ENCODE measurements at regions not wholly inside any gene's neighbourhood (a gene's known extent, or its start where the extent isn't known, plus 50 kb on each side); places are given as distances from the start of the nearest gene placed in this dataset.

GRCh38 chr4:89665662-89666061 lies 171.3 kb downstream of the SNCA start:
- TF ChIP-seq GATA1 (IDR thresholded peaks at IDR 0.05; ENCODE audit: low read depth, low read length) (no peak), POLR2A (IDR thresholded peaks at IDR 0.05; ENCODE audit: low read length) (no peak)
- DNase-seq, result no peak

DNA sequence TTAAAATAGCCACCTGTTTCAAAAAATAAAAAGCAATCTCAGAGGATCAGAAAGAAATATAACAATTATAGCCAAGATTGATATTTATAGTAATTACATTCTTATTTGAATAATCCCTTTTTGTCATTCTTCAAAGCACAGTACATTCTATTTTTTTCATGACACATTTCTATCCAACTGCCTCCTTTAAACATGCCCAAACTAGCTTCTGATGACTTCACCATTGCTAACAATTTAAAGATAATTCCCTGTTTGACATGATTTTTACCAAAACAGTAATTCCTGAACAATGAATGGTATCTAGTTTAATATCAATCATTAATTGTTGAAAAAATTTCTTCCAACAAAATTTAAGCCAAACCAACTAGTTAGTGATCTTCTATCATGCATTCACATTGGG lies 172.4 kb downstream of the SNCA start:
- no peak for DNase-seq

GRCh38 chr4:89661173-89661899 lies 175.6 kb downstream of the SNCA start:
- TF ChIP-seq POLR2A (IDR thresholded peaks at IDR 0.05; ENCODE audit: low read length) (no peak), GATA1 (IDR thresholded peaks at IDR 0.05; ENCODE audit: low read depth, low read length) (no peak)
- no peak for DNase-seq

More for the DNA sequence above, 172.4 kb downstream of the SNCA start:
- TF ChIP-seq POLR2A (IDR thresholded peaks at IDR 0.05; ENCODE audit: low read length), result no peak
- TF ChIP-seq GATA1 (IDR thresholded peaks at IDR 0.05; ENCODE audit: low read depth, low read length), result no peak

DNA sequence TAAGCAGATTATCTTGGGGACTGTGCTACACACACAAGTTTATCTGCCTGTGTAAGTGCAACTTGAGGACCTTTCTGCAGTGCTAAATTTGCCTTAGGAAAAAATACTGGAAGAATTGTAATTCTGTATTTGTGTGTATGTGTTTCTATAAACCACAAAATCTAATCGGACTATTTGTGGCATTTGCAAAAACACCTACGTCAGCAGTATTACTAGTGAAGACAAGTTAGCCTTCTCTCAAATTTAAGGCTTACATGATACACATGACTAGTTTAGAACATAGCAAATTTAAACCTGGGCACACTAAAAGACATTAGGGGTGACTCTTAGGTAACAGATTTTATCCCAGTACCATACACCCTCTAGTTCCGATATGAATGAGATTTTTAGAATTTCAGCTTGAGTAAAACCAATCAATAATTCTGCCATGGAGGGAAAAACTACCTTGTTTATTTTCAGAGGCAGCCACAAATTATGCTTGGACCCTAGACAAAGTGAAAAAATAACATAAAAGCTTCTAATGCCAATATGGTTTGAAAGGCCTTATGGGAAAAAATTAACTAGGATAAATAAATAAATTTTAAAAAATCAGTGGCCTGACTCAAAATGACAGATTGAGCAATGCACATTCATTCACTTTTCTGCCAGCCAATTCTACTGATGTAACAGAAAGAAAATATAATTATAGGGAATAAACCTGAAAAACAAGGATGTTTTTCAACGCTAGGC lies 176.4 kb downstream of the SNCA start:
- DNase-seq, result no peak
- TF ChIP-seq GATA1 (IDR thresholded peaks at IDR 0.05; ENCODE audit: low read depth, low read length) (no peak), POLR2A (IDR thresholded peaks at IDR 0.05; ENCODE audit: low read length) (no peak)

DNA sequence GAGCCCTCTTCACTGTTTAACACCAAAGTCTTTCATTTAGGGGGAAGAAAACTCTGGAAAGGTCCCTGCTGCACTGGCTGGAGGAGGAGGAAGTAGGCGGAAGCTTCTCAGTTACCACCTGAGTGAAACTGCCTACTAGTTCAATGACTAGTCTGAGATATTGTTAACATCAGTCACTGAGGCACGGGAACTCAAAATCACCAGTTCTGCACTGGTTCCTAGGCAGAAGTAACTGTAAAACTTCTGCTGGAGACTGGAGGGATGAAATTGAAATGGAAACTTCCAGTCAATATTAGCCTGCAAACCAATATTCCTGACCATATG lies 178.3 kb downstream of the SNCA start:
- TF ChIP-seq POLR2A (IDR thresholded peaks at IDR 0.05; ENCODE audit: low read length) (no peak), GATA1 (IDR thresholded peaks at IDR 0.05; ENCODE audit: low read depth, low read length) (no peak)
- no peak for DNase-seq

- TF ChIP-seq GATA1 (IDR thresholded peaks at IDR 0.05; ENCODE audit: low read depth, low read length), result no peak
- TF ChIP-seq POLR2A (IDR thresholded peaks at IDR 0.05; ENCODE audit: low read length), result no peak
- peak; percentile 16 to 38 for DNase-seq
Measured at GRCh38 chr4:89657931-89658700, 178.8 kb downstream of the SNCA start.

DNA sequence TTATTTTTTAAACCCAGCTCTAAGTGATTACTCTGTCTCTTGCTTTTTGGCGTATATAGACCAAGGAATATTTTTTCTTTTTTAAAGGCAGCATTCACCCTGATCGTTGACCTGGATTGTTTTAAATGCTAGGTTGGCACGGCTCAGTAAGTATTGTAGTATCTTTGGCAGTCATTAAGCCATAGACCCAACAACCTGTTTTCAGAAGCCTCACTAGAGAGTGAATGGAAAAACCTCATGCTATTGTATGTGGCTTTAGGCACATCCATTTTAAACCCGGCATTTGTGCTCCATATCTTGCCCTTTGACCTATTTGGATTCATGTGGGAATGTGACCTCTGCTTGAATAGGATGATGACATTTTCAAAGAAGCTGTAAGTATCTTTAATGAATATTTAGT lies 183.9 kb downstream of the SNCA start:
- DNase-seq, result no peak
- no peak for TF ChIP-seq GATA1 (IDR thresholded peaks at IDR 0.05; ENCODE audit: low read depth, low read length)

- TF ChIP-seq GATA1 (IDR thresholded peaks at IDR 0.05; ENCODE audit: low read depth, low read length) (no peak), POLR2A (IDR thresholded peaks at IDR 0.05; ENCODE audit: low read length) (no peak)
- no peak for DNase-seq
Measured at GRCh38 chr4:89645482-89645881, 191.5 kb downstream of the SNCA start.

- no peak for DNase-seq
- no peak for TF ChIP-seq POLR2A (IDR thresholded peaks at IDR 0.05; ENCODE audit: low read length)
- no peak for TF ChIP-seq GATA1 (IDR thresholded peaks at IDR 0.05; ENCODE audit: low read depth, low read length)
Measured at GRCh38 chr4:89641367-89641687, 195.6 kb downstream of the SNCA start.

DNA sequence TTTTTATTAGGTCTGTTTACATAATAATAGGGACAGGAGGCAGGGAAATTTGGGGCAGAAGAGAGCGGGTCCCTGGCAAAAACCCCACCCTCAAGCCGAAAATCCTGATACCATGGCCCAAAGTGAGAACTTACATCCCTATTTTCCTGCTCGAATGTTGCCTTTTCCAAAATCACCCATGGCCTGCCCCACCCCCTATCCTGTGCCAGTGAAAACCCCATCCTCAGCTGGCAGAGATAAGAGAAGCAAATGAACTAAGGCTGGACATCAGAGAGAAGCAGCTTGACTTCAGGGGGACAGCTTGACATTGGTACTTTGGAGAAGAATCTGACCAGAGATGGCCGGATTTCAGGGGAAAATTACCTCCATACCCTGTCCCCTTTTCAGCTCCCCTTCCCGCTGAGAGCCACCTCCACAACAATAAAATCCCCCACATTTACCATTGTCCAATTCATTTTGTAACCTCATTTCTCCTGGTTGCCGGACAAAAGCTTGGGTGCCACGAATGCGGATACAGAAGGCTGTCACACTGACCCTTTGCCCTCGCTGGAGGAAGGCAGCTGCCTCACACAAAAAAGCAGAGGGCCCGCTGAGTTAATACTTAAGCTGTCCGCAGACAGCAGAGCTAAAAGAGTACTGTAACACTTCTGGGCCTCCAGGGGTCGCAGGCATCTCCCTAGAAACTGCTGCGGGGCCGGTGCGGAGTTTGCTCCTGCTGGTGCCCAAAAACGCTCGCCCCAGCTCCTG lies 196.2 kb downstream of the SNCA start:
- TF ChIP-seq GATA1 (IDR thresholded peaks at IDR 0.05; ENCODE audit: low read depth, low read length) (no peak), POLR2A (IDR thresholded peaks at IDR 0.05; ENCODE audit: low read length) (no peak)
- peak; percentile 50 to 54 for DNase-seq

GRCh38 chr4:89639395-89639794 lies 197.6 kb downstream of the SNCA start:
- no peak for DNase-seq
- TF ChIP-seq GATA1 (IDR thresholded peaks at IDR 0.05; ENCODE audit: low read depth, low read length), result no peak
- TF ChIP-seq POLR2A (IDR thresholded peaks at IDR 0.05; ENCODE audit: low read length), result no peak

GRCh38 chr4:89625599-89626293 lies 211.2 kb downstream of the SNCA start:
- no peak for TF ChIP-seq POLR2A (IDR thresholded peaks at IDR 0.05; ENCODE audit: low read length)
- no peak for TF ChIP-seq GATA1 (IDR thresholded peaks at IDR 0.05; ENCODE audit: low read depth, low read length)
- DNase-seq, result no peak

GRCh38 chr4:89619206-89619962 lies 217.6 kb downstream of the SNCA start:
- no peak for DNase-seq

More at GRCh38 chr4:89619206-89619962, 217.6 kb downstream of the SNCA start:
- no peak for TF ChIP-seq POLR2A (IDR thresholded peaks at IDR 0.05; ENCODE audit: low read length)
- TF ChIP-seq GATA1 (IDR thresholded peaks at IDR 0.05; ENCODE audit: low read depth, low read length), result no peak

Data from erythroblast (primary cell).